GM12878 (cell line): ENCODE measurements at regions not wholly inside any gene's neighbourhood (a gene's known extent, or its start where the extent isn't known, plus 50 kb on each side); places are given as distances from the start of the nearest gene placed in this dataset.
"Not testable (repeated sequence)": the region's sequence is repeated elsewhere in the genome, so short reads cannot be mapped to it uniquely, and the experiment has no call there.

Experiments used
- ATAC-seq: fragments of 200-7000 bp; cut with Tn5 transposase; 3 replicates; pipeline ENCODE4 v1.9.1; 2020; ENCODE audit warnings: mild to moderate bottlenecking, moderate library complexity
- BruUV-seq: library from RNA; stranded (reverse); fragments of 400-500 nt; replicated peaks from 2 replicates; lab custom pipeline; 2021; lab: Mats Ljungman, UMichigan
- CTCF ChIA-PET: fragments of 300-600 bp; sonication (Branson Sonifier 250); formaldehyde crosslinking; extraction: SDS; loops from one replicate; lab custom pipeline; 2021; ENCODE audit warnings: inconsistent platforms; lab: Yijun Ruan, JAX
- POLR2A ChIA-PET: fragments of 350-600 bp; formaldehyde crosslinking; extraction: SDS; loops from one replicate; lab custom pipeline; 2021; ENCODE audit warnings: inconsistent platforms; lab: Charles Lee
- RAD21 ChIA-PET: fragments of 300-600 bp; sonication (Branson Sonifier 250); formaldehyde crosslinking; loops from one replicate; lab custom pipeline; 2023; ENCODE audit warnings: antibody characterized with exemption; ENCODE audit not compliant: unreplicated experiment; lab: Charles Lee
- SMC1A ChIA-PET: fragments of 300-600 bp; sonication (Branson Sonifier 250); formaldehyde crosslinking; loops from one replicate; lab custom pipeline; 2023; ENCODE audit not compliant: unreplicated experiment, uncharacterized antibody; lab: Charles Lee
- DNase-seq: peaks from one replicate; pipeline ENCODE4 v3.0.0-alpha.2; 2011; ENCODE audit warnings: low read depth, low spot score
- FAIRE-seq: peaks from 3 replicates; lab custom pipeline; 2011; peaks lifted over from hg19 to GRCh38; lab: Jason Lieb, UNC
- H2AFZ ChIP-seq: 2 replicates; pipeline ENCODE4 v1.6.0; 2011; ENCODE audit warnings: low read depth, low read length, control low read depth; ENCODE audit not compliant: control insufficient read depth
- H3K27ac ChIP-seq: 2 replicates; pipeline ENCODE4 v1.5.1; 2011; ENCODE audit warnings: control low read depth; ENCODE audit not compliant: control insufficient read depth, insufficient read depth
- H3K27me3 ChIP-seq, 2 experiments: replicated peaks in 1 of 2; 2 replicates each; pipeline versions ENCODE4 v1.6.0 to v1.6.1; 2011; ENCODE audit warnings: low read length in 1 of 2; ENCODE audit not compliant: control insufficient read depth in 2 of 2, insufficient read depth in 2 of 2
- H3K36me3 ChIP-seq, 2 experiments: 2 replicates each; pipeline ENCODE4 v1.5.1; 2011; ENCODE audit warnings: low read length in 1 of 2; ENCODE audit not compliant: control insufficient read depth in 2 of 2, insufficient read depth in 2 of 2
- H3K4me1 ChIP-seq: 2 replicates; pipeline ENCODE4 v1.6.1; 2011; ENCODE audit warnings: mild to moderate bottlenecking, low read length, moderate library complexity, mixed read lengths; ENCODE audit not compliant: control insufficient read depth, insufficient read depth
- H3K4me2 ChIP-seq: 2 replicates; pipeline ENCODE4 v1.6.0; 2011; ENCODE audit warnings: control low read depth; ENCODE audit not compliant: control insufficient read depth, insufficient read depth
- H3K4me3 ChIP-seq: fragments of 200-600 bp; sonication (generic); 2 replicates; pipeline ENCODE4 v1.5.1; 2016
- H3K79me2 ChIP-seq: 2 replicates; pipeline ENCODE4 v1.6.0; 2011; ENCODE audit warnings: low read length; ENCODE audit not compliant: control insufficient read depth, insufficient read depth
- H3K9ac ChIP-seq: 2 replicates; pipeline ENCODE4 v1.8.0; 2011; ENCODE audit warnings: low read length, control low read depth, mixed read lengths; ENCODE audit not compliant: control insufficient read depth, insufficient read depth
- H3K9me3 ChIP-seq: replicated peaks from 3 replicates; pipeline ENCODE4 v1.5.1; 2011; ENCODE audit warnings: mild to moderate bottlenecking, low read length; ENCODE audit not compliant: control insufficient read depth, insufficient read depth
- H4K20me1 ChIP-seq: 2 replicates; pipeline ENCODE4 v1.6.0; 2011; ENCODE audit not compliant: control insufficient read depth, insufficient read depth
- CEBPZ ChIP-seq: fragments of 150-350 bp; IDR thresholded peaks from 2 replicates; pipeline ENCODE4 v1.6.1; 2016; ENCODE audit warnings: low read depth, low read length
- FOXK2 ChIP-seq: fragments of 450-650 bp; IDR thresholded peaks from 2 replicates; pipeline ENCODE4 v1.6.1; 2017; ENCODE audit warnings: mild to moderate bottlenecking, moderate library complexity
- JUND ChIP-seq: IDR thresholded peaks from 2 replicates; pipeline ENCODE4 v1.6.1; 2012; ENCODE audit warnings: low read depth, mild to moderate bottlenecking, low read length, improper control_type of control experiment, moderate library complexity
- NKRF ChIP-seq: fragments of 450-650 bp; conservative IDR thresholded peaks from 2 replicates; pipeline ENCODE4 v1.6.1; 2017; ENCODE audit warnings: mild to moderate bottlenecking, moderate library complexity
- NR2F1 ChIP-seq: fragments of 450-650 bp; conservative IDR thresholded peaks from 2 replicates; pipeline ENCODE4 v1.6.1; 2017; ENCODE audit warnings: mild to moderate bottlenecking
- SIX5 ChIP-seq: IDR thresholded peaks from 2 replicates; pipeline ENCODE4 v1.6.1; 2011; ENCODE audit warnings: mild to moderate bottlenecking, low read depth, low read length, moderate library complexity; ENCODE audit not compliant: severe bottlenecking
- SREBF2 ChIP-seq: IDR thresholded peaks from 2 replicates; pipeline ENCODE4 v1.6.1; 2012; ENCODE audit warnings: mild to moderate bottlenecking, low read length
- WGBS: methylation state at CpG from one replicate; pipeline ENCODE4 v1.1.6; 2016; ENCODE audit warnings: low lambda C conversion rate; ENCODE audit not compliant: insufficient replicate concordance, insufficient coverage; ENCODE audit errors: missing lambda C conversion rate; 5-methylcytosine and 5-hydroxymethylcytosine counted together
- in situ Hi-C: fragments of 300-500 bp; cut with MboI; formaldehyde crosslinking; loops from 9 replicates; pipeline ENCODE4 v1.14.3; 2018; ENCODE audit warnings: mixed read lengths
- intact Hi-C: fragments of 100-400 bp; cut with micrococcal nuclease; formaldehyde crosslinking; loops from one replicate; pipeline ENCODE4 v1.14.2; 2022; ENCODE audit not compliant: unreplicated experiment

GRCh38 chr3:132979606-132980005 is 58.6 kb upstream of the TMEM108 start:
- no peaks in the 10 kb centered on the region for H3K27me3 ChIP-seq
- ChIA-PET CTCF (no interaction called here), POLR2A (no interaction called here), RAD21 (no interaction called here), SMC1A (no interaction called here)
- H2AFZ ChIP-seq: no peak overlapping the region
- H3K4me2 ChIP-seq: no peak overlapping the region
- no peaks in the 10 kb centered on the region for H3K9me3 ChIP-seq
- no peaks in the 10 kb centered on the region for H3K36me3 ChIP-seq
- intact Hi-C loops (no loop called here), in situ Hi-C loops (no loop called here)
- no peaks in the 10 kb centered on the region for H3K79me2 ChIP-seq
- TF ChIP-seq SIX5 (no peak), CEBPZ (no peak), NR2F1 (no peak), SREBF2 (no peak), JUND (no peak), NKRF (no peak), FOXK2 (no peak)
- no peak overlapping the region for H3K27ac ChIP-seq
- DNase-seq (no peak), ATAC-seq (no peak), FAIRE-seq (no peak)
- H3K4me3 ChIP-seq: no peak overlapping the region
- no peak overlapping the region for H3K9ac ChIP-seq
- no peaks in the 10 kb centered on the region for H3K4me1 ChIP-seq
- no TSS peak for BruUV-seq
- 75% methylated on average over 1 of the region's 1 CpG for WGBS
- H4K20me1 ChIP-seq: no peaks in the 10 kb centered on the region

GRCh38 chr3:132978946-132979345 is 59.2 kb upstream of the TMEM108 start:
- intact Hi-C loops, H3K36me3 ChIP-seq, BruUV-seq, H4K20me1 ChIP-seq, H3K4me3 ChIP-seq, ATAC-seq, DNase-seq, H3K4me1 ChIP-seq, H3K4me2 ChIP-seq, H3K79me2 ChIP-seq, H3K9ac ChIP-seq, H3K9me3 ChIP-seq, FAIRE-seq, H2AFZ ChIP-seq, H3K27ac ChIP-seq, CTCF ChIA-PET, in situ Hi-C loops, RAD21 ChIA-PET, H3K27me3 ChIP-seq, POLR2A ChIA-PET, SMC1A ChIA-PET: not testable (repeated sequence)
- WGBS: 36% methylated on average over 3 of the region's 3 CpGs
